Breast epithelium (tissue), 4 donors: ENCODE measurements at regions not wholly inside any gene's neighbourhood (a gene's known extent, or its start where the extent isn't known, plus 50 kb on each side); places are given as distances from the start of the nearest gene placed in this dataset.

Source experiments
- DNase-seq, 2 donors: peaks; one replicate each; pipeline ENCODE4 v3.0.0-alpha.2; 2019; ENCODE audit warnings: low spot score in 2 of 2
- H3K27ac ChIP-seq, 2 donors: fragments of 200-600 bp; sonication (generic) in 1 of 2; one replicate each; pipeline ENCODE4 v1.5.1; 2016 to 2019; ENCODE audit warnings: mild to moderate bottlenecking in 1 of 2
- H3K27me3 ChIP-seq, 2 donors: fragments of 200-600 bp; sonication (generic) in 1 of 2; one replicate each; pipeline versions ENCODE4 v1.5.1 to v1.6.0; 2017 to 2019; ENCODE audit warnings: control low read depth in 1 of 2, mild to moderate bottlenecking in 1 of 2
- H3K36me3 ChIP-seq: fragments of 200-600 bp; one replicate; pipeline ENCODE4 v1.5.1; 2019
- H3K4me1 ChIP-seq, 2 donors: fragments of 200-600 bp; sonication (generic); one replicate each; pipeline ENCODE4 v1.5.1; 2016 to 2019; ENCODE audit warnings: control low read depth in 1 of 2
- H3K4me3 ChIP-seq, 3 donors: fragments of 200-600 bp; sonication (generic); 1 replicate in 2 of 3; 2 replicates in 1 of 3; pipeline ENCODE4 v1.5.1; 2016 to 2019; ENCODE audit warnings: mild to moderate bottlenecking in 3 of 3, moderate library complexity in 2 of 3
- H3K9me3 ChIP-seq, 2 donors: fragments of 200-600 bp; sonication (generic) in 1 of 2; one replicate each; pipeline ENCODE4 v1.5.1; 2016 to 2019; ENCODE audit warnings: control low read depth in 1 of 2
- CTCF ChIP-seq, 3 donors: fragments of 450-650 bp; IDR thresholded peaks; one replicate each; pipeline ENCODE4 v1.5.1; 2016 to 2017; ENCODE audit warnings: antibody characterized with exemption in 3 of 3, mild to moderate bottlenecking in 3 of 3, moderate library complexity in 3 of 3
- POLR2A ChIP-seq: fragments of 450-650 bp; IDR thresholded peaks from one replicate; pipeline ENCODE4 v1.6.1; 2016; ENCODE audit warnings: antibody characterized with exemption, mild to moderate bottlenecking, moderate library complexity
- POLR2AphosphoS5 ChIP-seq, 3 donors: sonication (generic); formaldehyde crosslinking; IDR thresholded peaks; one replicate each; pipeline ENCODE4 v1.6.1; 2017; ENCODE audit warnings: antibody characterized with exemption in 3 of 3
- intact Hi-C: fragments of 100-400 bp; cut with DNase I; formaldehyde crosslinking; loops from one replicate; pipeline ENCODE4 v1.15.1; 2023; ENCODE audit warnings: low total_unique reads

- Histone ChIP-seq H3K27ac (no peak overlapping the region), H3K27me3 (no peaks in the 10 kb centered on the region), H3K9me3 (peaks cover 0 to 6% of the 10 kb centered on the region in 2 donors), H3K4me3 (no peak overlapping the region), H3K4me1 (no peaks in the 10 kb centered on the region), H3K36me3 (no peaks in the 10 kb centered on the region)
- intact Hi-C loops, result no loop called here
- no peak for DNase-seq
- TF ChIP-seq CTCF (IDR thresholded peaks at IDR 0.05) (no peak), POLR2A (no peak), POLR2AphosphoS5 (IDR thresholded peaks at IDR 0.05) (no peak)
These were observed 100.4 kb upstream of the TP63 start for GRCh38 chr3:189530822-189531221.

GRCh38 chr3:189531271-189531670 is 99.9 kb upstream of the TP63 start:
- Histone ChIP-seq H3K4me1 (no peaks in the 10 kb centered on the region), H3K36me3 (no peaks in the 10 kb centered on the region), H3K27ac (no peak overlapping the region), H3K27me3 (no peaks in the 10 kb centered on the region), H3K9me3 (peaks cover 0 to 1% of the 10 kb centered on the region in 2 donors), H3K4me3 (no peak overlapping the region)
- TF ChIP-seq POLR2A, result no peak
- no peak for TF ChIP-seq CTCF (IDR thresholded peaks at IDR 0.05)
- no peak for TF ChIP-seq POLR2AphosphoS5 (IDR thresholded peaks at IDR 0.05)
- DNase-seq, result no peak
- intact Hi-C loops, result no loop called here

GRCh38 chr3:189534531-189534930 is 96.7 kb upstream of the TP63 start:
- Histone ChIP-seq H3K9me3 (no peaks in the 10 kb centered on the region), H3K27me3 (no peaks in the 10 kb centered on the region), H3K4me1 (no peaks in the 10 kb centered on the region), H3K4me3 (no peak overlapping the region), H3K36me3 (no peaks in the 10 kb centered on the region), H3K27ac (no peak overlapping the region)
- no peak for DNase-seq
- TF ChIP-seq CTCF (IDR thresholded peaks at IDR 0.05), result no peak
- no peak for TF ChIP-seq POLR2A
- TF ChIP-seq POLR2AphosphoS5 (IDR thresholded peaks at IDR 0.05), result no peak
- intact Hi-C loops, result no loop called here

- Histone ChIP-seq H3K27me3 (no peaks in the 10 kb centered on the region), H3K36me3 (no peaks in the 10 kb centered on the region), H3K4me1 (no peaks in the 10 kb centered on the region), H3K4me3 (no peak overlapping the region), H3K27ac (no peak overlapping the region), H3K9me3 (no peaks in the 10 kb centered on the region)
- no peak for DNase-seq
- intact Hi-C loops, result no loop called here
- TF ChIP-seq POLR2A, result no peak
- TF ChIP-seq POLR2AphosphoS5 (IDR thresholded peaks at IDR 0.05), result no peak
- no peak for TF ChIP-seq CTCF (IDR thresholded peaks at IDR 0.05)
These were observed 94.1 kb upstream of the TP63 start for GRCh38 chr3:189537135-189537534.

- TF ChIP-seq CTCF (IDR thresholded peaks at IDR 0.05), result no peak
- no peak for TF ChIP-seq POLR2A
- no peak for TF ChIP-seq POLR2AphosphoS5 (IDR thresholded peaks at IDR 0.05)
- intact Hi-C loops, result loop anchor here (5.0 kb wide), 1 partner anchor 285 kb away; no protein-coding TSS in a partner anchor
- Histone ChIP-seq H3K27me3 (no peaks in the 10 kb centered on the region), H3K27ac (no peak overlapping the region), H3K9me3 (peaks cover 6 to 32% of the 10 kb centered on the region in 2 donors), H3K4me1 (no peaks in the 10 kb centered on the region), H3K4me3 (no peak overlapping the region), H3K36me3 (no peaks in the 10 kb centered on the region)
- DNase-seq, result no peak
These were observed 83.7 kb upstream of the TP63 start for GRCh38 chr3:189547448-189547847.
